K562 (cell line): ENCODE measurements at regions not wholly inside any gene's neighbourhood (a gene's known extent, or its start where the extent isn't known, plus 50 kb on each side); places are given as distances from the start of the nearest gene placed in this dataset.

Source experiments
- ATAC-seq: fragments of 200-7000 bp; cut with Tn5 transposase; 3 replicates; pipeline ENCODE4 v1.9.1; 2020; ENCODE audit warnings: moderate library complexity
- BruUV-seq: library from RNA; stranded (reverse); fragments of 400-500 nt; replicated peaks from 2 replicates; lab custom pipeline; 2021; lab: Mats Ljungman, UMichigan
- CTCF ChIA-PET: fragments of 300-600 bp; formaldehyde crosslinking; extraction: SDS; loops from one replicate; lab custom pipeline; 2021; ENCODE audit warnings: low intra/inter-chr PET ratio; lab: Yijun Ruan, JAX
- POLR2A ChIA-PET: fragments of 300-600, 350-650 bp; sonication (Branson Sonifier 250); formaldehyde crosslinking; extraction: SDS; loops from one replicate; lab custom pipeline; 2021; ENCODE audit warnings: antibody characterized with exemption, inconsistent platforms; lab: Yijun Ruan, JAX
- DNase-seq, 4 experiments: peaks; one replicate each; pipeline versions ENCODE4 v3.0.0 to v3.0.0-alpha.2; 2011 to 2018; ENCODE audit warnings: low spot score in 3 of 4, mixed read lengths in 3 of 4; ENCODE audit errors: extremely low read depth in 1 of 4
- FAIRE-seq: peaks from 2 replicates; lab custom pipeline; 2011; peaks lifted over from hg19 to GRCh38; lab: Jason Lieb, UNC
- H2AFZ ChIP-seq: 2 replicates; pipeline ENCODE4 v1.6.0; 2011; ENCODE audit warnings: low read depth, low read length, control low read depth, inconsistent platforms
- H3K27ac ChIP-seq: fragments of 200-600 bp; 3 replicates; pipeline ENCODE4 v1.8.0; 2011; ENCODE audit warnings: low read depth, mild to moderate bottlenecking, control low read depth, inconsistent platforms, low read length, moderate library complexity, mixed read lengths; ENCODE audit errors: extremely low read depth
- H3K27me3 ChIP-seq, 2 experiments: fragments of 300-600 bp in 1 of 2; 2 replicates in 1 of 2; 3 replicates in 1 of 2; pipeline versions ENCODE4 v1.6.0 to v1.8.0; 2011; ENCODE audit warnings: inconsistent platforms in 2 of 2, low read length in 2 of 2, mild to moderate bottlenecking in 1 of 2, mixed read lengths in 1 of 2, moderate library complexity in 1 of 2; ENCODE audit not compliant: control insufficient read depth in 2 of 2, insufficient read depth in 2 of 2
- H3K36me3 ChIP-seq: fragments of 300-600 bp; 3 replicates; pipeline ENCODE4 v1.8.0; 2011; ENCODE audit warnings: mild to moderate bottlenecking, low read length, inconsistent platforms; ENCODE audit not compliant: control insufficient read depth, insufficient read depth
- H3K4me1 ChIP-seq, 2 experiments: fragments of 200-600 bp in 1 of 2; replicated peaks in 1 of 2; 2 replicates in 1 of 2; 3 replicates in 1 of 2; pipeline versions ENCODE4 v1.5.1 to v1.8.0; 2011; ENCODE audit warnings: inconsistent platforms in 2 of 2, low read length in 2 of 2, mild to moderate bottlenecking in 1 of 2, mixed read lengths in 1 of 2, moderate library complexity in 1 of 2; ENCODE audit not compliant: control insufficient read depth in 2 of 2, insufficient read depth in 2 of 2
- H3K4me2 ChIP-seq: 2 replicates; pipeline ENCODE4 v1.6.1; 2011; ENCODE audit warnings: low read length, control low read depth, inconsistent platforms, mixed read lengths; ENCODE audit not compliant: insufficient read depth
- H3K4me3 ChIP-seq: fragments of 200-600 bp; sonication (generic), shearing (Covaris generic); 2 replicates; pipeline ENCODE4 v1.5.1; 2016; ENCODE audit warnings: control low read depth, inconsistent platforms
- H3K79me2 ChIP-seq: fragments of 200-600 bp; 3 replicates; pipeline ENCODE4 v1.8.0; 2011; ENCODE audit warnings: low read length, inconsistent platforms; ENCODE audit not compliant: control insufficient read depth, insufficient read depth
- H3K9ac ChIP-seq, 2 experiments: 2 replicates each; pipeline versions ENCODE4 v1.6.0 to v1.6.1; 2011; ENCODE audit warnings: low read depth in 2 of 2, low read length in 2 of 2, control low read depth in 1 of 2, inconsistent platforms in 1 of 2, mild to moderate bottlenecking in 1 of 2, mixed read lengths in 1 of 2; ENCODE audit not compliant: insufficient read depth in 1 of 2
- H3K9me1 ChIP-seq: one replicate; pipeline ENCODE4 v1.6.0; 2011; ENCODE audit warnings: inconsistent platforms, mild to moderate bottlenecking, low read length, moderate library complexity; ENCODE audit not compliant: control insufficient read depth, insufficient read depth
- H3K9me3 ChIP-seq: replicated peaks from 2 replicates; pipeline ENCODE4 v1.5.1; 2011; ENCODE audit warnings: low read depth, low read length, inconsistent platforms; ENCODE audit not compliant: control insufficient read depth, insufficient read depth
- H4K20me1 ChIP-seq: replicated peaks from 2 replicates; pipeline ENCODE4 v1.6.1; 2011; ENCODE audit warnings: low read length, inconsistent platforms, mixed read lengths; ENCODE audit not compliant: control insufficient read depth, insufficient read depth
- DMBX1 ChIP-seq: fragments of 250-450 bp; sonication (Bioruptor Pico); IDR thresholded peaks from 2 replicates; pipeline ENCODE4 v1.8.0; 2022; ENCODE audit warnings: inconsistent platforms, mild to moderate bottlenecking, moderate library complexity, borderline replicate concordance
- HMG20A ChIP-seq: fragments of 450-650 bp; formaldehyde crosslinking; conservative IDR thresholded peaks from 2 replicates; pipeline ENCODE4 v1.4.0; 2020; ENCODE audit warnings: mild to moderate bottlenecking, mixed read lengths
- MYNN ChIP-seq, 2 experiments: sonication (generic); formaldehyde crosslinking in 1 of 2; IDR thresholded peaks; 2 replicates each; pipeline versions ENCODE4 v1.5.0 to v1.6.1; 2016 to 2020; ENCODE audit warnings: antibody characterized with exemption in 1 of 2, missing genetic modification reagents in 1 of 2
- RBM17 ChIP-seq: fragments of 200-400 bp; formaldehyde crosslinking; IDR thresholded peaks from 2 replicates; pipeline ENCODE4 v1.6.1; 2017; ENCODE audit warnings: low read depth, mild to moderate bottlenecking, low read length, borderline replicate concordance
- TGIF2 ChIP-seq: sonication (generic); formaldehyde crosslinking; IDR thresholded peaks from 2 replicates; pipeline ENCODE4 v1.8.1; 2022; ENCODE audit warnings: mild to moderate bottlenecking, missing genetic modification reagents, moderate library complexity
- YBX1 ChIP-seq: fragments of 450-650 bp; IDR thresholded peaks from 2 replicates; pipeline ENCODE4 v1.7.1; 2016; ENCODE audit warnings: mild to moderate bottlenecking
- ZNF143 ChIP-seq: sonication (generic); formaldehyde crosslinking; IDR thresholded peaks from 2 replicates; pipeline ENCODE4 v1.9.0; 2022; ENCODE audit warnings: mild to moderate bottlenecking, missing genetic modification reagents
- WGBS: fragments of 100-300 bp; shearing (Covaris generic); methylation state at CpG from one replicate; pipeline ENCODE4 v1.1.6; 2016; ENCODE audit warnings: low coverage, mixed read lengths; ENCODE audit not compliant: insufficient coverage; ENCODE audit errors: missing lambda C conversion rate; 5-methylcytosine and 5-hydroxymethylcytosine counted together
- in situ Hi-C: fragments of 300-500 bp; cut with MboI; formaldehyde crosslinking; loops from 4 replicates; pipeline ENCODE4 v1.15.0; 2018; ENCODE audit warnings: inconsistent platforms, mixed read lengths
- intact Hi-C: fragments of 100-400 bp; cut with micrococcal nuclease; formaldehyde crosslinking; loops from 2 replicates; pipeline ENCODE4 v1.14.2; 2022
- TF ChIP-seq, protein P1 (sequence below): fragments of 450-650 bp; IDR thresholded peaks from 2 replicates; pipeline ENCODE4 v1.6.1; 2017; ENCODE audit warnings: mild to moderate bottlenecking, moderate library complexity
- TF ChIP-seq, protein P2 (sequence below), 3 experiments: fragments of 200-800 bp in 1 of 3; sonication (Bioruptor generic) in 1 of 3; sonication (generic) in 1 of 3; formaldehyde crosslinking in 1 of 3; IDR thresholded peaks; 2 replicates each; pipeline versions ENCODE4 v1.6.1 to v1.8.0; 2016 to 2022; ENCODE audit warnings: mild to moderate bottlenecking in 2 of 3, missing compliant biosample characterization in 2 of 3, missing genetic modification characterization in 2 of 3, missing genetic modification reagents in 1 of 3
- TF ChIP-seq, protein P3 (sequence below): fragments of 450-650 bp; IDR thresholded peaks from 2 replicates; pipeline ENCODE4 v1.6.1; 2016; ENCODE audit warnings: low read depth, mild to moderate bottlenecking, moderate library complexity
- TF ChIP-seq, protein P4 (sequence below): sonication (generic); formaldehyde crosslinking; IDR thresholded peaks from 2 replicates; pipeline ENCODE4 v1.8.1; 2023; ENCODE audit warnings: mild to moderate bottlenecking, missing genetic modification reagents
- TF ChIP-seq, protein P5 (sequence below): fragments of 250-450 bp; sonication (Bioruptor Pico); IDR thresholded peaks from 2 replicates; pipeline ENCODE4 v1.8.0; 2021; ENCODE audit warnings: moderate library complexity, mild to moderate bottlenecking, inconsistent platforms

DNA sequence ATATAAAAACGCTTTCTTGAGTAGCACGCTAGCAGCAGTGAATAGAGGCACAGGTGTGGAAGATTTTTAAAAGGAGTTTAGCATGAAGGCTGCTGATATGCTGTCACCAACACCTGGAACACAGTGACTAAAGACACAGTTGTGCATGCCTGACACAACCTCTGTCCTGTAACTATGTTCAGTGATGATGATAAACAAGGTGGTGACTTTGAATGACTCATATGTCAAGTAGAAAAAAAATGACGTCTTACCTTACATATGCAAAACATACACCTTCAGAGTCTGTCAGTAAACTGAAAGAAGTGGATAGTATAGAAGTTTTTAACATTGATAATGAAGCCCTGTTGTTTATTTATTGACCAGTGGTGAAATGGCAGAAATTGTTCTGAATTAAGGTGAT, 66.2 kb upstream of the ADCY2 start (continued):
- TF ChIP-seq TGIF2 (CRISPR knock-in tag) = no peak

DNA sequence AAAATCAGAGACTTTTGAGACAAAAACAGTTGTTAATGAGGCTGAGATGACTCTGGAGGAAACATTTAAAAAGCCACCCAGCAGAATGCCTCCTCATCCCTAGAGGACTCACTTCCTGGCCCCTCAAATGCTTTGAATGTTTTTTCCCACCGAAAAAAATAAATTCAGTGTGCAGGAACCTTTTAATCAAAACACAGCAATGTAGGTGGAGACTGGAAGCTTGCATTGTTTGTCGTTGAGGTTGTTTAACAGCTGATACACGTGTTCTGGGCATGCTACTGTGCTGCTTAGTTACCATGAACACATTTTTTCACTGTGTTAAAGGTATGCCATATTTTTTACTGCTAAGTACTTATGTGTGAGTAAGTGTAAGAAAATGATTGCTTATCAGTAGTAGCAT, 65.7 kb upstream of the ADCY2 start:
- no peaks in the 10 kb centered on the region for H3K79me2 ChIP-seq
- H3K36me3 ChIP-seq = no peaks in the 10 kb centered on the region; the same call in 2 of the 3 replicates
- FAIRE-seq (no peak), DNase-seq (no peak), ATAC-seq (no peak)
- no peaks in the 10 kb centered on the region for H3K9me3 ChIP-seq
- H3K27ac ChIP-seq = no peak overlapping the region
- H3K4me3 ChIP-seq = no peak overlapping the region
- BruUV-seq = no TSS peak
- no peak overlapping the region for H3K9ac ChIP-seq
- no peaks in the 10 kb centered on the region for H4K20me1 ChIP-seq
- WGBS = 0% methylated on average over 3 of the region's 3 CpGs
- H3K9me1 ChIP-seq = no peaks in the 10 kb centered on the region
- H2AFZ ChIP-seq = no peak overlapping the region
- H3K4me2 ChIP-seq = no peak overlapping the region
- no peaks in the 10 kb centered on the region; a peak in 1 of 5 replicates for H3K4me1 ChIP-seq
- in situ Hi-C loops (no loop called here), intact Hi-C loops (no loop called here)
- POLR2A ChIA-PET = no interaction called here
- CTCF ChIA-PET = no interaction called here
- TF ChIP-seq RBM17 (no peak), YBX1 (no peak), ZNF143 (CRISPR knock-in tag) (no peak), MYNN (IDR thresholded peaks at IDR 0.05) (no peak), MYNN (CRISPR knock-in tag; IDR thresholded peaks at IDR 0.05) (no peak), DMBX1 (CRISPR knock-in tag) (no peak), HMG20A (CRISPR knock-in tag) (no peak)
- TF ChIP-seq, protein P1, sequence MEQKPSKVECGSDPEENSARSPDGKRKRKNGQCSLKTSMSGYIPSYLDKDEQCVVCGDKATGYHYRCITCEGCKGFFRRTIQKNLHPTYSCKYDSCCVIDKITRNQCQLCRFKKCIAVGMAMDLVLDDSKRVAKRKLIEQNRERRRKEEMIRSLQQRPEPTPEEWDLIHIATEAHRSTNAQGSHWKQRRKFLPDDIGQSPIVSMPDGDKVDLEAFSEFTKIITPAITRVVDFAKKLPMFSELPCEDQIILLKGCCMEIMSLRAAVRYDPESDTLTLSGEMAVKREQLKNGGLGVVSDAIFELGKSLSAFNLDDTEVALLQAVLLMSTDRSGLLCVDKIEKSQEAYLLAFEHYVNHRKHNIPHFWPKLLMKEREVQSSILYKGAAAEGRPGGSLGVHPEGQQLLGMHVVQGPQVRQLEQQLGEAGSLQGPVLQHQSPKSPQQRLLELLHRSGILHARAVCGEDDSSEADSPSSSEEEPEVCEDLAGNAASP = no peak
- TF ChIP-seq, protein P2, sequence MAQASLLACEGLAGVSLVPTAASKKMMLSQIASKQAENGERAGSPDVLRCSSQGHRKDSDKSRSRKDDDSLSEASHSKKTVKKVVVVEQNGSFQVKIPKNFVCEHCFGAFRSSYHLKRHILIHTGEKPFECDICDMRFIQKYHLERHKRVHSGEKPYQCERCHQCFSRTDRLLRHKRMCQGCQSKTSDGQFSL (CRISPR knock-in tag; IDR thresholded peaks at IDR 0.05) = no peak
- TF ChIP-seq, protein P2 (tag; IDR thresholded peaks at IDR 0.05) = no peak
- TF ChIP-seq, protein P3, sequence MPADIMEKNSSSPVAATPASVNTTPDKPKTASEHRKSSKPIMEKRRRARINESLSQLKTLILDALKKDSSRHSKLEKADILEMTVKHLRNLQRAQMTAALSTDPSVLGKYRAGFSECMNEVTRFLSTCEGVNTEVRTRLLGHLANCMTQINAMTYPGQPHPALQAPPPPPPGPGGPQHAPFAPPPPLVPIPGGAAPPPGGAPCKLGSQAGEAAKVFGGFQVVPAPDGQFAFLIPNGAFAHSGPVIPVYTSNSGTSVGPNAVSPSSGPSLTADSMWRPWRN = no peak
- TF ChIP-seq, protein P4, sequence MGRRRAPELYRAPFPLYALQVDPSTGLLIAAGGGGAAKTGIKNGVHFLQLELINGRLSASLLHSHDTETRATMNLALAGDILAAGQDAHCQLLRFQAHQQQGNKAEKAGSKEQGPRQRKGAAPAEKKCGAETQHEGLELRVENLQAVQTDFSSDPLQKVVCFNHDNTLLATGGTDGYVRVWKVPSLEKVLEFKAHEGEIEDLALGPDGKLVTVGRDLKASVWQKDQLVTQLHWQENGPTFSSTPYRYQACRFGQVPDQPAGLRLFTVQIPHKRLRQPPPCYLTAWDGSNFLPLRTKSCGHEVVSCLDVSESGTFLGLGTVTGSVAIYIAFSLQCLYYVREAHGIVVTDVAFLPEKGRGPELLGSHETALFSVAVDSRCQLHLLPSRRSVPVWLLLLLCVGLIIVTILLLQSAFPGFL (CRISPR knock-in tag) = no peak
- TF ChIP-seq, protein P5, sequence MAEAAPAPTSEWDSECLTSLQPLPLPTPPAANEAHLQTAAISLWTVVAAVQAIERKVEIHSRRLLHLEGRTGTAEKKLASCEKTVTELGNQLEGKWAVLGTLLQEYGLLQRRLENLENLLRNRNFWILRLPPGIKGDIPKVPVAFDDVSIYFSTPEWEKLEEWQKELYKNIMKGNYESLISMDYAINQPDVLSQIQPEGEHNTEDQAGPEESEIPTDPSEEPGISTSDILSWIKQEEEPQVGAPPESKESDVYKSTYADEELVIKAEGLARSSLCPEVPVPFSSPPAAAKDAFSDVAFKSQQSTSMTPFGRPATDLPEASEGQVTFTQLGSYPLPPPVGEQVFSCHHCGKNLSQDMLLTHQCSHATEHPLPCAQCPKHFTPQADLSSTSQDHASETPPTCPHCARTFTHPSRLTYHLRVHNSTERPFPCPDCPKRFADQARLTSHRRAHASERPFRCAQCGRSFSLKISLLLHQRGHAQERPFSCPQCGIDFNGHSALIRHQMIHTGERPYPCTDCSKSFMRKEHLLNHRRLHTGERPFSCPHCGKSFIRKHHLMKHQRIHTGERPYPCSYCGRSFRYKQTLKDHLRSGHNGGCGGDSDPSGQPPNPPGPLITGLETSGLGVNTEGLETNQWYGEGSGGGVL = no peak
- H3K27me3 ChIP-seq = no peaks in the 10 kb centered on the region
